GM18873 (cell line): ENCODE measurements at regions not wholly inside any gene's neighbourhood (a gene's known extent, or its start where the extent isn't known, plus 50 kb on each side); places are given as distances from the start of the nearest gene placed in this dataset.

Experiments
- ATAC-seq: cut with Tn5 transposase; IDR thresholded peaks from one replicate; pipeline ENCODE4 v1.9.1; 2021; ENCODE audit warnings: mild to moderate bottlenecking, moderate library complexity, moderate number of reproducible peaks; ENCODE audit not compliant: unreplicated experiment, low FRiP score

GRCh38 chr12:40614923-40615322 is 77.3 kb upstream of the CNTN1 start:
- no peak for ATAC-seq

- no peak for ATAC-seq
These were observed 76.6 kb upstream of the CNTN1 start for GRCh38 chr12:40615590-40615989.

GRCh38 chr12:40616383-40616915 is 75.8 kb upstream of the CNTN1 start:
- no peak for ATAC-seq

- no peak for ATAC-seq
These were observed 73.6 kb upstream of the CNTN1 start for GRCh38 chr12:40618636-40619035.

GRCh38 chr12:40620564-40621019 is 71.6 kb upstream of the CNTN1 start:
- no peak for ATAC-seq

- ATAC-seq, result no peak
These were observed 69.9 kb upstream of the CNTN1 start for GRCh38 chr12:40622246-40622838.

- ATAC-seq, result no peak
These were observed 60.1 kb upstream of the CNTN1 start for GRCh38 chr12:40632171-40632570.

GRCh38 chr12:40632933-40633332 is 59.3 kb upstream of the CNTN1 start:
- ATAC-seq, result no peak

GRCh38 chr12:40634517-40635131 is 57.6 kb upstream of the CNTN1 start:
- ATAC-seq, result no peak

- no peak for ATAC-seq
These were observed 57.0 kb upstream of the CNTN1 start for GRCh38 chr12:40635141-40635731.
